Chondrocyte (in vitro differentiated cells): ENCODE measurements at regions not wholly inside any gene's neighbourhood (a gene's known extent, or its start where the extent isn't known, plus 50 kb on each side); places are given as distances from the start of the nearest gene placed in this dataset.

Experiments
- DNase-seq: peaks from one replicate; pipeline ENCODE4 v3.0.0; 2021; ENCODE audit warnings: mixed read lengths, low spot score
- H3K27ac Mint-ChIP-seq: one replicate; pipeline ENCODE4 v1.8.0; 2021; ENCODE audit warnings: mild to moderate bottlenecking, moderate library complexity, mixed read lengths; ENCODE audit not compliant: unreplicated experiment
- H3K27me3 Mint-ChIP-seq: 2 replicates; pipeline ENCODE4 v1.8.0; 2021; ENCODE audit warnings: low read depth, mixed read lengths
- H3K36me3 Mint-ChIP-seq: 2 replicates; pipeline ENCODE4 v1.8.0; 2021; ENCODE audit warnings: low read depth, mixed read lengths
- H3K4me1 Mint-ChIP-seq: 2 replicates; pipeline ENCODE4 v1.8.0; 2021; ENCODE audit warnings: low read depth, mild to moderate bottlenecking, mixed read lengths
- H3K4me3 Mint-ChIP-seq: one replicate; pipeline ENCODE4 v1.8.0; 2021; ENCODE audit warnings: mild to moderate bottlenecking, moderate library complexity, mixed read lengths; ENCODE audit not compliant: unreplicated experiment
- H3K9me3 Mint-ChIP-seq: 2 replicates; pipeline ENCODE4 v1.8.0; 2021; ENCODE audit warnings: low read depth, mixed read lengths
- TF ChIP-seq, protein P1 (sequence below): fragments of 200-600 bp; sonication (generic); IDR thresholded peaks from 2 replicates; pipeline ENCODE4 v1.5.0; 2021; ENCODE audit warnings: antibody characterized with exemption, mild to moderate bottlenecking, moderate library complexity

- Mint-ChIP-seq H3K4me1 (peaks cover 24% of the 10 kb centered on the region), H3K27me3 (no peaks in the 10 kb centered on the region), H3K36me3 (no peaks in the 10 kb centered on the region), H3K27ac (no peak overlapping the region), H3K9me3 (no peaks in the 10 kb centered on the region), H3K4me3 (no peak overlapping the region)
- DNase-seq, result no peak
- TF ChIP-seq, protein P1, sequence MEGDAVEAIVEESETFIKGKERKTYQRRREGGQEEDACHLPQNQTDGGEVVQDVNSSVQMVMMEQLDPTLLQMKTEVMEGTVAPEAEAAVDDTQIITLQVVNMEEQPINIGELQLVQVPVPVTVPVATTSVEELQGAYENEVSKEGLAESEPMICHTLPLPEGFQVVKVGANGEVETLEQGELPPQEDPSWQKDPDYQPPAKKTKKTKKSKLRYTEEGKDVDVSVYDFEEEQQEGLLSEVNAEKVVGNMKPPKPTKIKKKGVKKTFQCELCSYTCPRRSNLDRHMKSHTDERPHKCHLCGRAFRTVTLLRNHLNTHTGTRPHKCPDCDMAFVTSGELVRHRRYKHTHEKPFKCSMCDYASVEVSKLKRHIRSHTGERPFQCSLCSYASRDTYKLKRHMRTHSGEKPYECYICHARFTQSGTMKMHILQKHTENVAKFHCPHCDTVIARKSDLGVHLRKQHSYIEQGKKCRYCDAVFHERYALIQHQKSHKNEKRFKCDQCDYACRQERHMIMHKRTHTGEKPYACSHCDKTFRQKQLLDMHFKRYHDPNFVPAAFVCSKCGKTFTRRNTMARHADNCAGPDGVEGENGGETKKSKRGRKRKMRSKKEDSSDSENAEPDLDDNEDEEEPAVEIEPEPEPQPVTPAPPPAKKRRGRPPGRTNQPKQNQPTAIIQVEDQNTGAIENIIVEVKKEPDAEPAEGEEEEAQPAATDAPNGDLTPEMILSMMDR, result no peak
Measured at GRCh38 chr3:187989575-187990153, 164.3 kb upstream of the LPP start.

DNA sequence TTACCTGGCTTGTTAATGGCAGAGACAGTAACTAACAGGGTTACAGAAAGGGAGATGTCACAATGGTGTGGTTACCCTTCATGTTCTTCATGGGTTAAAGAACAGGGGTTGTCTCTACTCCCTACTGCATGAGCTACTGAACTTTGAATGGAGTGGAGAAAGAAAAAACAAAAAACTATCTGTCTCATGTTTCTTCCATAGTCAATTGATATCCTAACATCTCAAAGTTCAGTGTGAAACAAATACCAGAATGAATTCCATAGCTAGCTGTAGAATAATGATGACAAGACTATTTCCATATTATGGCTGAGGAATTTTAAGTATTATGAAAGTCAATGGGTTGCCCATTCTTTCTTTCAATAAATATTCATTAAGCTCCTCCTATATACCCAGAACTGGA is 161.3 kb upstream of the LPP start:
- H3K4me1 Mint-ChIP-seq, result peaks cover 17% of the 10 kb centered on the region
- TF ChIP-seq, protein P1, result no peak
- H3K27me3 Mint-ChIP-seq, result no peaks in the 10 kb centered on the region
- H3K9me3 Mint-ChIP-seq, result no peaks in the 10 kb centered on the region
- no peak for DNase-seq
- no peaks in the 10 kb centered on the region for H3K36me3 Mint-ChIP-seq
- H3K27ac Mint-ChIP-seq, result no peak overlapping the region
- H3K4me3 Mint-ChIP-seq, result no peak overlapping the region

DNA sequence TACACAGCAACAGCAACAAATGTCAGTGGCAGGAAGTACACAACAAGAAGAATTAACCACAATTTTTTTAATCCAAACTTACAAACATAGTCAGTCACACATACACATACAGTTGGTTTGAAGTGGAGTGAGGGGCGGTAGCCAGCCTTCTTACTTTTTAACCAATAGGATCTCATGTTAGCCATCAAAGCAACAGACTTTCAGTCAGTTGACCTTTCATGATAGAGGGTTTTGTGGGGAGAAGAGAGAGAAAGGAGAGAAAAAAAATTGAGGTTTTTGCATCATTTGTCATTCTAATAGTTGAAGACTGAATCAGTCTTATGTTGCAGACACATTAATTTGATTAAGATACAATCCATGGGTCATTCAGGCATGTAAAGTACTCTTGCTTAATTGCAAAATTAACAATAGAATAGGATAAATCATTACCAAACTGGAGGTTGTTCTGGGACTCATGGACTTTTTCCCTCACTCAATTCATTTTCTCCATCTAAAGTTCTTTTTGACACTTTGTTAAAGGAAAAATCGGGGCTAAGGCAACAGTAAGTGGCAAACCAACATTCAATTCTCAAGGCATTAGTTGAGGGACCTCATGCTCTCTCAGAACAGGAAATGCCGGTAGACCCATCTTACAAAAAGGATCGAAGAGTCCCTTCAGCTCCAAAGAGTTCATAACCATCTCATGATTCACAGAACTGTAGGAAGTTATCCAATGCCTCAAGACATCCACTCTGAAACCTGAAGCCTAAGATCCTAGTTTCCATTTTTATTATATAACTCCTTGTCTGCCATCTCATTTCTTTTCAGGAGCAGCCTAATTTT is 159.5 kb upstream of the LPP start:
- Mint-ChIP-seq H3K9me3 (no peaks in the 10 kb centered on the region), H3K4me1 (peaks cover 16% of the 10 kb centered on the region), H3K36me3 (no peaks in the 10 kb centered on the region), H3K27me3 (no peaks in the 10 kb centered on the region), H3K4me3 (no peak overlapping the region), H3K27ac (no peak overlapping the region)
- TF ChIP-seq, protein P1, result no peak
- DNase-seq, result no peak

GRCh38 chr3:187995043-187995400 is 158.9 kb upstream of the LPP start:
- H3K36me3 Mint-ChIP-seq, result no peaks in the 10 kb centered on the region
- no peak for DNase-seq
- TF ChIP-seq, protein P1, result no peak
- H3K27ac Mint-ChIP-seq, result no peak overlapping the region
- H3K9me3 Mint-ChIP-seq, result no peaks in the 10 kb centered on the region
- peaks cover 13% of the 10 kb centered on the region for H3K4me1 Mint-ChIP-seq
- H3K4me3 Mint-ChIP-seq, result no peak overlapping the region
- H3K27me3 Mint-ChIP-seq, result no peaks in the 10 kb centered on the region

DNA sequence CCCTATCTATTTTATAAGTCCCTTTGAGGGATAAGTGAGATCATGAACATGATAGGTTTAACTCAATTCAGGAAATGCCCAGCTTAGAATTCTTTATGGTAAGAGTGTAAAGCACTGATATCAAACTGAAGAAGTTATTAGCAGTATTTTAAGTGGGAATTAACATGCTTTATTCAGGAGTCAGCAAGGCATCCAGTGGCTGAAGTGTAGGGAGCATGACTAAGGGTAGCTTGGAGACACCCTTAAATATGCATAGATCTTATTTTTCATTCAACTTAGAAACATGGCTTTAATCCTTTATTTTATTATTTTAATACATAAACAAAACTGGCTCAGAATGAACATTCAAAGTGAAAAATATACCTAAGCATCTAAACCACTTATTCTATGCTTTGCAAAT is 158.3 kb upstream of the LPP start:
- H3K36me3 Mint-ChIP-seq, result no peaks in the 10 kb centered on the region
- DNase-seq, result no peak
- H3K4me1 Mint-ChIP-seq, result peaks cover 11% of the 10 kb centered on the region
- no peak overlapping the region for H3K4me3 Mint-ChIP-seq
- TF ChIP-seq, protein P1, result no peak
- H3K9me3 Mint-ChIP-seq, result no peaks in the 10 kb centered on the region
- no peaks in the 10 kb centered on the region for H3K27me3 Mint-ChIP-seq
- no peak overlapping the region for H3K27ac Mint-ChIP-seq
